ENCODE measurements at regions not wholly inside any gene's neighbourhood (a gene's known extent, or its start where the extent isn't known, plus 50 kb on each side); places are given as distances from the start of the nearest gene placed in this dataset.
"Not testable (repeated sequence)": the region's sequence is repeated elsewhere in the genome, so short reads cannot be mapped to it uniquely, and the experiment has no call there.

DNA sequence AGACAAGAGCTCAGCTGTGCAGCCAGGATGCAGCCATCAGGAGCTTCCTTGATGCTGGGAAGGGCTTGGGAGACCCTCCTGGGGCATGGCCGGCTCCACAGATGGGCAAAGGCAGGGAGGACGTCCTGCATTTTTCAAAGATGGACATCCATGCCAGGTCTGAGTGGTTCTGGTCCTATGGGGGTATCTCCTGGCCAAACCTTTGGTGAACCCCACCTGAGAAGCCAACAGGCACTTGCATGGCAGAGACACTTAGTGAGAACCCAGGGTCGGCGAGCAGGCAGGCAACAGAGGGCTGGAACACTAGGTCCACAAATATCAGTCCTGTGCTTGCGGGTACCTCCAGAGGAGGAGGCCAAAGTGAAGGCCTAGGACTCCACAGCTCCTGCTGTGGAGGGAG lies 70.0 kb downstream of the KCTD15 start:
- H3K27me3 Mint-ChIP-seq = peaks cover 5 to 18% of the 10 kb centered on the region in 2 donors
- Histone ChIP-seq H3K27ac (ENCODE audit: low read depth, low read length) (no peak overlapping the region), H3K4me3 (ENCODE audit: low read length) (no peak overlapping the region), H3K4me1 (ENCODE audit: insufficient read depth, low read length) (no peaks in the 10 kb centered on the region), H3K36me3 (ENCODE audit: insufficient read depth, low read length) (no peaks in the 10 kb centered on the region), H3K27me3 (ENCODE audit: insufficient read depth, low read length, poor library complexity, severe bottlenecking) (no peaks in the 10 kb centered on the region), H3K9me3 (ENCODE audit: low read length) (no peaks in the 10 kb centered on the region)
- H3K9me3 Mint-ChIP-seq = no peaks in the 10 kb centered on the region
- no peaks in the 10 kb centered on the region for H3K36me3 Mint-ChIP-seq
- CTCF ChIA-PET = no interaction called here
- no peak for DNase-seq
- no peak overlapping the region for H3K27ac Mint-ChIP-seq
- no peak overlapping the region for H3K4me3 Mint-ChIP-seq
- POLR2A ChIA-PET = no interaction called here
- H3K4me1 Mint-ChIP-seq = no peaks in the 10 kb centered on the region

DNA sequence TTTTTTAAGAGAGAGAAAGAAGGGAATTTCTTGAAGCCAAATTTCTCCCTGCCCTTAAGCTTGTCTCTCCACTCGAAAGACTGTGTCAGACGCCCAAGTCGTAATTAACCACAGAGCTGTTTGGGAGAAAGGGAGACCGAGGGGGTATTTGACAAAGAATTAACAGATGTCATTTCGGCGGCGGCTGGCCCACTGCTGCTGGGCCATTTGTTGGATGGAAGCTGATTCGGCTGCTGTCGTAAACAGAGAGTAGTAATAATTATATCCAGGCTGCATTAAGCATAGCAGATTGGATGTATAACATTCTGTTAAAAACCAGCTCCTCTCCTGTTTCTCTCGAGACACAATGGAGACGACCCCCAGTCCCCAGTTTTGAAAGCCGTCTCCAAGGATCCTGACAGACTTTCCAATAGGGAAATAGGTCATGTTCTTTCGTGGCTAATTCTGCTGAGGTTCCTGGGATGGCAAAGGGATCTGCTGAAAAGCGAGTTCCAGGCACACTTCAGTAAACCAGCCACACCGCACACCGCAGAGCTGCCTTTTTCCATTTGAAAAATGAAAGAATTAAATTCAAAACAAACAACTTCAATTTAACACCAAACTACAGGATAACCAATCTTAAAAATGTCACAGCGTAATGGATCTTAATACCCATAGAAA lies 71.5 kb downstream of the KCTD15 start:
- Mint-ChIP-seq H3K27me3 (peaks cover 5 to 26% of the 10 kb centered on the region in 2 donors), H3K4me1 (no peaks in the 10 kb centered on the region), H3K27ac (no peak overlapping the region), H3K4me3 (no peak overlapping the region), H3K9me3 (no peaks in the 10 kb centered on the region), H3K36me3 (no peaks in the 10 kb centered on the region)
- no peaks in the 10 kb centered on the region for H3K27me3 ChIP-seq (ENCODE audit: insufficient read depth, low read length, poor library complexity, severe bottlenecking)
- no peaks in the 10 kb centered on the region for H3K9me3 ChIP-seq (ENCODE audit: low read length)
- ChIA-PET CTCF (interaction anchor here (1.5 kb wide), 1 partner anchor 90 kb away, joined by 4 read pairs; no protein-coding TSS in a partner anchor), POLR2A (no interaction called here)
- no peak for DNase-seq
- H3K4me3 ChIP-seq (ENCODE audit: low read length) = no peak overlapping the region
- H3K27ac ChIP-seq (ENCODE audit: low read depth, low read length) = no peak overlapping the region
- H3K36me3 ChIP-seq (ENCODE audit: insufficient read depth, low read length) = no peaks in the 10 kb centered on the region
- no peaks in the 10 kb centered on the region for H3K4me1 ChIP-seq (ENCODE audit: insufficient read depth, low read length)

DNA sequence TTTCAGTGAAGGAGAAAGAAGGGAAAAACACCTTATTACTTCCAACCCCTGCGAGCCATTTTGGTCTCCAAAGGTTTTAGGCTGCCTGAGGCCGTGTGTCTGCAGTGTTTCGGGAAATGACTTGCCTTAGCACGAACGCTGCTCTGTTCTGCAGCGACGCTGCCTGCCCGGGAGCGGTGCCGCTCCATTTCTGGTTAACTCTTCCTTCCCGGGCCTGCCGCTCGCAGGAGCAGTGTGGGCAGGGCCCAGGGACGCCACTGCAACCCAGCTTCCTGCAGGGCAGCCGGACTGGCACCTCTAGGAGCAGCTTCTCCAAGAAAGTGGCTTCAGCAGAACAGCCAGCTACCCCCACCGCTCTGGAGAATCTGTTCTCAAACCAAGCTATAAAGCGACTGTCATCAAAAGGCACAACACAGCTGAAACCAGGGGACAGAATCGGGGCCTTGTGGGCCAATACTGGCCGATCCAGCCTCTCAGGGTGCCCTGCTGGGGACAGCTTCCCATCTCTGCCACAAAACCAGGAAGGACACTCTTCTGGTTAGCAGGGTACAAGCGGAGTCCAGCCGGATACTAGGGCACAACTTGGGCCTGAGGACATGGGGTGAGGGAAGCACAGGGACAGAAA lies 72.2 kb downstream of the KCTD15 start:
- Histone ChIP-seq H3K27me3 (ENCODE audit: insufficient read depth, low read length, poor library complexity, severe bottlenecking) (no peaks in the 10 kb centered on the region), H3K27ac (ENCODE audit: low read depth, low read length) (no peak overlapping the region), H3K36me3 (ENCODE audit: insufficient read depth, low read length) (no peaks in the 10 kb centered on the region), H3K4me1 (ENCODE audit: insufficient read depth, low read length) (no peaks in the 10 kb centered on the region), H3K4me3 (ENCODE audit: low read length) (no peak overlapping the region), H3K9me3 (ENCODE audit: low read length) (no peaks in the 10 kb centered on the region)
- POLR2A ChIA-PET = no interaction called here
- no peak for DNase-seq
- Mint-ChIP-seq H3K4me3 (no peak overlapping the region), H3K4me1 (no peaks in the 10 kb centered on the region), H3K36me3 (no peaks in the 10 kb centered on the region), H3K27me3 (peaks cover 5 to 31% of the 10 kb centered on the region in 2 donors), H3K9me3 (no peaks in the 10 kb centered on the region), H3K27ac (no peak overlapping the region)
- CTCF ChIA-PET = no interaction called here

DNA sequence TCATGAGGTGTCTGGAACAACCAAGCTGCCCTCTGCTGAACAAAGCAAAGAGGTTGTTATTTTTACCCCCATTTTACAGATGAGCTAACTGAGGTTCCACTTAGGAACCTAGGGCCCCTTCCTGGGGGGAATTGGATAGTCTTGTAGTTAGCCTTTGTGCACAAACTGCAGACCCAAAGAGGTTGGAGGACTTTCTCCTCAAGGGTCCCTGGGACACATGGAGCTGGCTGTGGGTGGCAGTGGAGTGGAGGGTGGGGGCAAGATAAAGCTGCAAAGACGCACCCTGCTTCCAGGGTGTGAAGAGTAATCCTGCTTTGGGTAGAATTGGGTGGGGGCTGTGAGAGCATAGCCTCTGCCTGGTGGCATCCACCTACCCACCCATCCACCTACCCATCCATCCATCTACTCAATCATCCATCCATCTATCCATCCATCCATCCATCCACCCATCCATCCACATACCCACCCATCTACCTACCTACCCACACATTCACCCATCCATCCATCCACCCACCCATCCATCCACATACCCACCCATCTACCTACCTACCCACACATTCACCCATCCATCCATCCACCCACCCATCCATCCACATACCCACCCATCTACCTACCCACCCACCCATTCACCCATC lies 73.7 kb downstream of the KCTD15 start:
- H3K4me1 ChIP-seq (ENCODE audit: insufficient read depth, low read length); POLR2A ChIA-PET; CTCF ChIA-PET; H3K4me3 Mint-ChIP-seq; H3K36me3 Mint-ChIP-seq; H3K4me1 Mint-ChIP-seq; DNase-seq; H3K4me3 ChIP-seq (ENCODE audit: low read length); H3K27ac ChIP-seq (ENCODE audit: low read depth, low read length); H3K9me3 ChIP-seq (ENCODE audit: low read length); H3K9me3 Mint-ChIP-seq; H3K27me3 ChIP-seq (ENCODE audit: insufficient read depth, low read length, poor library complexity, severe bottlenecking); H3K27ac Mint-ChIP-seq; H3K36me3 ChIP-seq (ENCODE audit: insufficient read depth, low read length): not testable (repeated sequence)
- peaks cover 3 to 28% of the 10 kb centered on the region in 2 donors for H3K27me3 Mint-ChIP-seq

GRCh38 chr19:33871605-33872004 lies 74.9 kb downstream of the KCTD15 start:
- DNase-seq = no peak
- H3K36me3 ChIP-seq (ENCODE audit: insufficient read depth, low read length) = no peaks in the 10 kb centered on the region
- H3K4me1 ChIP-seq (ENCODE audit: insufficient read depth, low read length) = no peaks in the 10 kb centered on the region
- H3K9me3 ChIP-seq (ENCODE audit: low read length) = no peaks in the 10 kb centered on the region
- ChIA-PET CTCF (no interaction called here), POLR2A (no interaction called here)
- no peak overlapping the region for H3K27ac ChIP-seq (ENCODE audit: low read depth, low read length)
- H3K36me3 Mint-ChIP-seq = no peaks in the 10 kb centered on the region
- H3K27me3 ChIP-seq (ENCODE audit: insufficient read depth, low read length, poor library complexity, severe bottlenecking) = no peaks in the 10 kb centered on the region
- no peak overlapping the region for H3K27ac Mint-ChIP-seq
- no peak overlapping the region for H3K4me3 Mint-ChIP-seq
- H3K27me3 Mint-ChIP-seq = peaks cover 3 to 27% of the 10 kb centered on the region in 2 donors
- no peaks in the 10 kb centered on the region for H3K4me1 Mint-ChIP-seq
- H3K9me3 Mint-ChIP-seq = no peaks in the 10 kb centered on the region
- no peak overlapping the region for H3K4me3 ChIP-seq (ENCODE audit: low read length)

DNA sequence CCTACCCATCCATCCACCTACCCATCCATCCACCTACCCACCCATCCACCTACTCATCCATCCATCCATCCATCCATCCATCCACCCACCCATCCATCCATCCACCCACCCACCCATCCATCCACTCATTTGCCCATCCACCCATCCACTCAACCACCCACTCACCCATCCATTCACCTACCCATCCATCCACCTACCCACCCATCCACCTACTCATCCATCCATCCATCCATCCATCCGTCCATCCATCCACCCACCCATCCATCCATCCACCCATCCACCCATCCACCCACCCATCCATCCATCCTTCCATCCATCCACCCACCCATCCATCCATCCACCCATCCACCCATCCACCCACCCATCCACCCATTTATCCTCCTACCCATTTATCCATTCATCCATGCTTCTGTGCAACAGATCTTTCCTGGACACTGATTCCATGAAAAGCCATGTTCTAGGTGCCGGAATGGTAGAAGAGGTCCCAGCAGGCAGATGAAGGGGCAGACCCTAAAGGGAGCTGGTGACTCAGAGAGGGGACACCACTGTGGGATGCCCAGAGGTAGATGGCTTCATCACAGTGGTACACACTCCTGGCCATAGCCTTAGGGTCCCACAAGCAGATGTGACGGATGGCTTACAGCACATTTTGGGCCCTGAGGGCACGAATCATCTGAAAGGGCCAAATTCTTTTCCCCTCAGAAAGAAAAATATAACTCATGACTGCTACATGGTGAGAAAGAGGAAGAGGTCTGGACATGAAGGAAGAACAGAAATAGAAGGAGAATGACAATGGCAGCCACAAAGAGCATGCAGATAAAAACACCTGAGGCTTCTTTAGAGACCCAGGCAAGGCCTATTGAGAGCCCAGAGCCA lies 76.0 kb downstream of the KCTD15 start:
- H3K4me3 ChIP-seq (ENCODE audit: low read length) = no peak overlapping the region
- no peak overlapping the region for H3K27ac ChIP-seq (ENCODE audit: low read depth, low read length)
- Mint-ChIP-seq H3K4me3 (no peak overlapping the region), H3K36me3 (no peaks in the 10 kb centered on the region), H3K27ac (no peak overlapping the region), H3K9me3 (no peaks in the 10 kb centered on the region), H3K4me1 (no peaks in the 10 kb centered on the region), H3K27me3 (peaks cover 8 to 29% of the 10 kb centered on the region in 2 donors)
- H3K9me3 ChIP-seq (ENCODE audit: low read length) = no peaks in the 10 kb centered on the region
- no peaks in the 10 kb centered on the region for H3K27me3 ChIP-seq (ENCODE audit: insufficient read depth, low read length, poor library complexity, severe bottlenecking)
- ChIA-PET CTCF (no interaction called here), POLR2A (no interaction called here)
- no peaks in the 10 kb centered on the region for H3K36me3 ChIP-seq (ENCODE audit: insufficient read depth, low read length)
- DNase-seq = no peak
- H3K4me1 ChIP-seq (ENCODE audit: insufficient read depth, low read length) = no peaks in the 10 kb centered on the region

GRCh38 chr19:33875071-33875470 lies 78.4 kb downstream of the KCTD15 start:
- Mint-ChIP-seq H3K9me3 (no peaks in the 10 kb centered on the region), H3K27me3 (peaks cover 4 to 17% of the 10 kb centered on the region in 2 donors), H3K36me3 (no peaks in the 10 kb centered on the region), H3K27ac (no peak overlapping the region), H3K4me3 (no peak overlapping the region), H3K4me1 (no peaks in the 10 kb centered on the region)
- DNase-seq = no peak
- Histone ChIP-seq H3K4me1 (ENCODE audit: insufficient read depth, low read length) (no peaks in the 10 kb centered on the region), H3K27ac (ENCODE audit: low read depth, low read length) (no peak overlapping the region), H3K27me3 (ENCODE audit: insufficient read depth, low read length, poor library complexity, severe bottlenecking) (no peaks in the 10 kb centered on the region), H3K4me3 (ENCODE audit: low read length) (no peak overlapping the region), H3K36me3 (ENCODE audit: insufficient read depth, low read length) (no peaks in the 10 kb centered on the region), H3K9me3 (ENCODE audit: low read length) (no peaks in the 10 kb centered on the region)
- ChIA-PET CTCF (no interaction called here), POLR2A (no interaction called here)

DNA sequence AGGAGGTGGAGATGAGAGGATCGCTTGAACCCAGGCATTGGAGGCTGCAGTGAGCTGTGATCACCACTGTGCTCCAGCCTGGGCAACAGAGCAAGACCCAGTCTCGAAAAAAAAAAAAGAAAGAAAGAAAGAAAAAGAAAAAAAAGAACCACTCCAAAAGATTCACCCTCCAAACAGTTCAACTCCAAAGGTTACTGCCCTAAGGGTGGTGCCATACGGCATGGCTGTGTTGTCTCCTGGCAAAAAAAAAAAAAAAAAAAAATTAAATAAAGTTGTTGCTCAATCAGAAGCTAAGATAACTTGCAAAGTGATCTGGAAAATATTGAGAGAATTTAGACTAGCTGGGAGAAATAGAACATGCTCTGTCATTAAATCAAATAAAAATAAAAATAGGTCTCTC lies 79.5 kb downstream of the KCTD15 start:
- H3K9me3 ChIP-seq (ENCODE audit: low read length) = no peaks in the 10 kb centered on the region
- ChIA-PET POLR2A (no interaction called here), CTCF (no interaction called here)
- Mint-ChIP-seq H3K27me3 (peaks cover 4 to 17% of the 10 kb centered on the region in 2 donors), H3K4me1 (no peaks in the 10 kb centered on the region), H3K9me3 (no peaks in the 10 kb centered on the region), H3K4me3 (no peak overlapping the region), H3K36me3 (no peaks in the 10 kb centered on the region), H3K27ac (no peak overlapping the region)
- H3K27ac ChIP-seq (ENCODE audit: low read depth, low read length) = no peak overlapping the region
- no peak for DNase-seq
- H3K4me1 ChIP-seq (ENCODE audit: insufficient read depth, low read length) = no peaks in the 10 kb centered on the region
- H3K27me3 ChIP-seq (ENCODE audit: insufficient read depth, low read length, poor library complexity, severe bottlenecking) = no peaks in the 10 kb centered on the region
- H3K4me3 ChIP-seq (ENCODE audit: low read length) = no peak overlapping the region
- H3K36me3 ChIP-seq (ENCODE audit: insufficient read depth, low read length) = no peaks in the 10 kb centered on the region

Data from CD8-positive, alpha-beta memory T cell (primary cell).